ENCODE measurements at regions not wholly inside any gene's neighbourhood (a gene's known extent, or its start where the extent isn't known, plus 50 kb on each side); places are given as distances from the start of the nearest gene placed in this dataset.
"Not testable (repeated sequence)": the region's sequence is repeated elsewhere in the genome, so short reads cannot be mapped to it uniquely, and the experiment has no call there.

- no peak for DNase-seq
- no peak overlapping the region for H3K4me3 Mint-ChIP-seq
- no peaks in the 10 kb centered on the region for H3K9me3 Mint-ChIP-seq
- no peak overlapping the region for H3K27ac Mint-ChIP-seq
- H3K36me3 Mint-ChIP-seq: no peaks in the 10 kb centered on the region
- no peaks in the 10 kb centered on the region for H3K4me1 Mint-ChIP-seq
- peaks cover 7% of the 10 kb centered on the region for H3K27me3 Mint-ChIP-seq
Observed at GRCh38 chr20:5469111-5469510, 141.7 kb downstream of the GPCPD1 start.

GRCh38 chr20:5467086-5467485, 143.7 kb downstream of the GPCPD1 start:
- Mint-ChIP-seq H3K4me1 (no peaks in the 10 kb centered on the region), H3K9me3 (no peaks in the 10 kb centered on the region), H3K36me3 (no peaks in the 10 kb centered on the region), H3K27me3 (peaks cover 15% of the 10 kb centered on the region), H3K27ac (no peak overlapping the region), H3K4me3 (no peak overlapping the region)
- no peak for DNase-seq

GRCh38 chr20:5465604-5465927, 145.2 kb downstream of the GPCPD1 start:
- Mint-ChIP-seq H3K4me1 (no peaks in the 10 kb centered on the region), H3K36me3 (peaks cover 1% of the 10 kb centered on the region), H3K4me3 (no peak overlapping the region), H3K27ac (no peak overlapping the region), H3K9me3 (peaks cover 6% of the 10 kb centered on the region), H3K27me3 (peaks cover 27% of the 10 kb centered on the region)
- no peak for DNase-seq

- Mint-ChIP-seq H3K4me1 (no peaks in the 10 kb centered on the region), H3K27me3 (peaks cover 32% of the 10 kb centered on the region), H3K36me3 (peaks cover 1% of the 10 kb centered on the region), H3K27ac (no peak overlapping the region), H3K9me3 (peaks cover 10% of the 10 kb centered on the region), H3K4me3 (no peak overlapping the region)
- DNase-seq: no peak
Observed at GRCh38 chr20:5464901-5465603, 145.8 kb downstream of the GPCPD1 start.

- H3K36me3 Mint-ChIP-seq: peaks cover 1% of the 10 kb centered on the region
- no peak for DNase-seq
- no peak overlapping the region for H3K4me3 Mint-ChIP-seq
- peaks cover 44% of the 10 kb centered on the region for H3K27me3 Mint-ChIP-seq
- no peak overlapping the region for H3K27ac Mint-ChIP-seq
- H3K4me1 Mint-ChIP-seq: no peaks in the 10 kb centered on the region
- peaks cover 10% of the 10 kb centered on the region for H3K9me3 Mint-ChIP-seq
Observed at GRCh38 chr20:5463007-5463686, 146.4 kb upstream of the PROKR2 start.

GRCh38 chr20:5453745-5454144, 137.0 kb upstream of the PROKR2 start:
- peaks cover 15% of the 10 kb centered on the region for H3K27me3 Mint-ChIP-seq
- not testable (repeated sequence) for H3K4me3 Mint-ChIP-seq, H3K27ac Mint-ChIP-seq, H3K4me1 Mint-ChIP-seq, DNase-seq, H3K36me3 Mint-ChIP-seq, H3K9me3 Mint-ChIP-seq

- not testable (repeated sequence) for H3K9me3 Mint-ChIP-seq, H3K4me1 Mint-ChIP-seq, H3K27ac Mint-ChIP-seq, DNase-seq, H3K36me3 Mint-ChIP-seq, H3K4me3 Mint-ChIP-seq
- peaks cover 18% of the 10 kb centered on the region for H3K27me3 Mint-ChIP-seq
Observed at GRCh38 chr20:5453316-5453715, 136.6 kb upstream of the PROKR2 start.

- not testable (repeated sequence) for H3K27ac Mint-ChIP-seq, H3K36me3 Mint-ChIP-seq, H3K9me3 Mint-ChIP-seq, DNase-seq, H3K4me1 Mint-ChIP-seq, H3K4me3 Mint-ChIP-seq
- peaks cover 24% of the 10 kb centered on the region for H3K27me3 Mint-ChIP-seq
Observed at GRCh38 chr20:5452691-5453090, 135.9 kb upstream of the PROKR2 start.

- H3K4me1 Mint-ChIP-seq, H3K27ac Mint-ChIP-seq, H3K9me3 Mint-ChIP-seq, DNase-seq, H3K36me3 Mint-ChIP-seq, H3K4me3 Mint-ChIP-seq: not testable (repeated sequence)
- peaks cover 25% of the 10 kb centered on the region for H3K27me3 Mint-ChIP-seq
Observed at GRCh38 chr20:5452286-5452685, 135.5 kb upstream of the PROKR2 start.

GRCh38 chr20:5451643-5452210, 135.0 kb upstream of the PROKR2 start:
- peaks cover 31% of the 10 kb centered on the region for H3K27me3 Mint-ChIP-seq
- no peak for DNase-seq
- no peak overlapping the region for H3K27ac Mint-ChIP-seq
- peaks cover 3% of the 10 kb centered on the region for H3K4me1 Mint-ChIP-seq
- H3K4me3 Mint-ChIP-seq: no peak overlapping the region
- H3K9me3 Mint-ChIP-seq: no peaks in the 10 kb centered on the region
- no peaks in the 10 kb centered on the region for H3K36me3 Mint-ChIP-seq

GRCh38 chr20:5448449-5449118, 131.8 kb upstream of the PROKR2 start:
- Mint-ChIP-seq H3K4me3 (no peak overlapping the region), H3K27me3 (peaks cover 41% of the 10 kb centered on the region), H3K36me3 (no peaks in the 10 kb centered on the region), H3K4me1 (peaks cover 3% of the 10 kb centered on the region), H3K27ac (no peak overlapping the region), H3K9me3 (no peaks in the 10 kb centered on the region)
- DNase-seq: peak; percentile 40

GRCh38 chr20:5447188-5447587, 130.4 kb upstream of the PROKR2 start:
- H3K27me3 Mint-ChIP-seq: peaks cover 44% of the 10 kb centered on the region
- no peaks in the 10 kb centered on the region for H3K36me3 Mint-ChIP-seq
- H3K4me3 Mint-ChIP-seq: no peak overlapping the region
- no peaks in the 10 kb centered on the region for H3K9me3 Mint-ChIP-seq
- peaks cover 3% of the 10 kb centered on the region for H3K4me1 Mint-ChIP-seq
- no peak overlapping the region for H3K27ac Mint-ChIP-seq
- no peak for DNase-seq

GRCh38 chr20:5445611-5446010, 128.9 kb upstream of the PROKR2 start:
- Mint-ChIP-seq H3K36me3 (no peaks in the 10 kb centered on the region), H3K4me3 (no peak overlapping the region), H3K27me3 (peaks cover 47% of the 10 kb centered on the region), H3K9me3 (no peaks in the 10 kb centered on the region), H3K4me1 (peaks cover 3% of the 10 kb centered on the region), H3K27ac (no peak overlapping the region)
- DNase-seq: no peak

GRCh38 chr20:5442101-5442500, 125.3 kb upstream of the PROKR2 start:
- no peaks in the 10 kb centered on the region for H3K36me3 Mint-ChIP-seq
- DNase-seq: no peak
- no peak overlapping the region for H3K4me3 Mint-ChIP-seq
- H3K4me1 Mint-ChIP-seq: no peaks in the 10 kb centered on the region
- H3K27me3 Mint-ChIP-seq: peaks cover 48% of the 10 kb centered on the region
- H3K27ac Mint-ChIP-seq: no peak overlapping the region
- H3K9me3 Mint-ChIP-seq: peaks cover 2% of the 10 kb centered on the region

GRCh38 chr20:5434116-5434515, 117.4 kb upstream of the PROKR2 start:
- no peak overlapping the region for H3K4me3 Mint-ChIP-seq
- DNase-seq: no peak
- peaks cover 25% of the 10 kb centered on the region for H3K27me3 Mint-ChIP-seq
- H3K27ac Mint-ChIP-seq: no peak overlapping the region
- H3K4me1 Mint-ChIP-seq: no peaks in the 10 kb centered on the region
- H3K36me3 Mint-ChIP-seq: no peaks in the 10 kb centered on the region
- H3K9me3 Mint-ChIP-seq: peaks cover 2% of the 10 kb centered on the region

Measured in activated naive CD8-positive, alpha-beta T cell treated with anti-CD3 and anti-CD28 coated beads for 36 hours (primary cell).